ENCODE measurements at regions not wholly inside any gene's neighbourhood (a gene's known extent, or its start where the extent isn't known, plus 50 kb on each side); places are given as distances from the start of the nearest gene placed in this dataset.

GRCh38 chr1:157217486-157217885, 79.3 kb upstream of the ETV3 start:
- TF ChIP-seq CTCF (IDR thresholded peaks at IDR 0.05; ENCODE audit: low read depth, low read length) (no peak), POLR2A (IDR thresholded peaks at IDR 0.05; ENCODE audit: extremely low read depth, insufficient read length) (no peak), MYC (IDR thresholded peaks at IDR 0.05; ENCODE audit: low read depth, low read length) (no peak)

Data from NB4 (cell line).